ENCODE measurements at regions not wholly inside any gene's neighbourhood (a gene's known extent, or its start where the extent isn't known, plus 50 kb on each side); places are given as distances from the start of the nearest gene placed in this dataset.

DNA sequence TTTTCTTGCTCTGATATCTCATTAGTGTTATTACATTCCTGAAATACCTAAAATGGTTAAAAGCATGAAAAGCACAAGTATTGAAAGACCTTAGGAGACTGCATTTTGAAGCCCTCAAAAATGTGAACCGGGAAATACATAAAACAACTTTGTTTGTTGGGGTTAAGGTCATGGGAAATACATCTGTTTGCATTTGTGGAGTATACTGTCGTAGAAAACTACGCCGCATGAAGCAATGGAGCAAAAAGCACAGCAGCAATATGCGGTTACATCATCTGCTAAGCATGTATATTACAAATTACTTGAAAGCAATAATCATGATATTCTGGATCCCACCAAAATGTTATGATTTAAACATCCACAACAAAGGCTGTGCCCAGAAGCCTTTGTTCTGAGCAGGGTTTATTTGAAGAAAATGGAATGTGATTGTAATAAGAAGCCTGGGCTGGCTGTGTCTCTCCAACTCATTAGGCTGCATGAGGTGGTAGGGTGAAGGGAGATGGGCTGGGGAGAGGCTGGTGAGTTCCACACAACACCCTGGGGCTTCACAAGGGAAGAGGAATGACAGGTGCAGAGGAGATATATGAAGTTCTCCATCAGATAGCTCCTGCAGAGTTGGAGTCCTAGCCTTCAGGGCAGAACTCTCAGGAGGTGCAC lies 64.7 kb upstream of the LIN7C start:
- H3K27me3 ChIP-seq (replicated peaks in 1 of 4; ENCODE audit: control extremely low read depth in 1 of 4, control insufficient read depth in 3 of 4, insufficient read depth in 4 of 4, low read length in 3 of 4), result no peaks in the 10 kb centered on the region
- no peak overlapping the region for H3K4me3 ChIP-seq (ENCODE audit: control extremely low read depth in 1 of 5, extremely low read depth in 1 of 5, insufficient read depth in 1 of 5, low read depth in 2 of 5, low read length in 4 of 5)
- no peaks in the 10 kb centered on the region for H3K9me3 ChIP-seq (ENCODE audit: control extremely low read depth in 1 of 3, control insufficient read depth in 2 of 3, insufficient read depth in 1 of 3, low read length in 2 of 3)
- DNase-seq (no peak), ATAC-seq (ENCODE audit: low read depth) (no peak)
- no peaks in the 10 kb centered on the region for H3K36me3 ChIP-seq (replicated peaks in 1 of 2; ENCODE audit: control extremely low read depth in 1 of 2, control insufficient read depth in 1 of 2, extremely low read depth in 1 of 2, insufficient read depth in 2 of 2, low read length in 1 of 2)
- no peaks in the 10 kb centered on the region for H3K9me3 Mint-ChIP-seq (ENCODE audit: insufficient read depth)
- no peak overlapping the region for H3K27ac Mint-ChIP-seq
- no peak for TF ChIP-seq EZH2 (IDR thresholded peaks at IDR 0.05; ENCODE audit: borderline replicate concordance, insufficient read depth, low read depth, low read length, poor library complexity, severe bottlenecking)
- TF ChIP-seq, protein P1, sequence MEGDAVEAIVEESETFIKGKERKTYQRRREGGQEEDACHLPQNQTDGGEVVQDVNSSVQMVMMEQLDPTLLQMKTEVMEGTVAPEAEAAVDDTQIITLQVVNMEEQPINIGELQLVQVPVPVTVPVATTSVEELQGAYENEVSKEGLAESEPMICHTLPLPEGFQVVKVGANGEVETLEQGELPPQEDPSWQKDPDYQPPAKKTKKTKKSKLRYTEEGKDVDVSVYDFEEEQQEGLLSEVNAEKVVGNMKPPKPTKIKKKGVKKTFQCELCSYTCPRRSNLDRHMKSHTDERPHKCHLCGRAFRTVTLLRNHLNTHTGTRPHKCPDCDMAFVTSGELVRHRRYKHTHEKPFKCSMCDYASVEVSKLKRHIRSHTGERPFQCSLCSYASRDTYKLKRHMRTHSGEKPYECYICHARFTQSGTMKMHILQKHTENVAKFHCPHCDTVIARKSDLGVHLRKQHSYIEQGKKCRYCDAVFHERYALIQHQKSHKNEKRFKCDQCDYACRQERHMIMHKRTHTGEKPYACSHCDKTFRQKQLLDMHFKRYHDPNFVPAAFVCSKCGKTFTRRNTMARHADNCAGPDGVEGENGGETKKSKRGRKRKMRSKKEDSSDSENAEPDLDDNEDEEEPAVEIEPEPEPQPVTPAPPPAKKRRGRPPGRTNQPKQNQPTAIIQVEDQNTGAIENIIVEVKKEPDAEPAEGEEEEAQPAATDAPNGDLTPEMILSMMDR (IDR thresholded peaks at IDR 0.05), result no peak
- H3K27ac ChIP-seq (ENCODE audit: low read length in 2 of 2), result no peak overlapping the region
- no peak overlapping the region for H3K9ac ChIP-seq (ENCODE audit: low read length)
- H3K79me2 ChIP-seq (ENCODE audit: control insufficient read depth, insufficient read depth, low read length), result no peaks in the 10 kb centered on the region
- H3K4me1 ChIP-seq (ENCODE audit: control insufficient read depth in 2 of 2, insufficient read depth in 2 of 2, low read length in 2 of 2), result no peaks in the 10 kb centered on the region
- WGBS (ENCODE audit: insufficient coverage), result 86% methylated on average over 1 of the region's 5 CpGs
- H3K4me3 Mint-ChIP-seq, result no peak overlapping the region
- POLR2A ChIA-PET, result no interaction called here
- H3K27me3 Mint-ChIP-seq, result no peaks in the 10 kb centered on the region
- no peak overlapping the region for H3K4me2 ChIP-seq (replicated peaks; ENCODE audit: low read depth, low read length, poor library complexity, severe bottlenecking)
- CTCF ChIA-PET, result no interaction called here
- H3K4me1 Mint-ChIP-seq, result no peaks in the 10 kb centered on the region
- intact Hi-C loops (cut with micrococcal nuclease), result no loop called here
- no peaks in the 10 kb centered on the region for H4K20me1 ChIP-seq (ENCODE audit: control insufficient read depth, insufficient read depth, low read length, poor library complexity, severe bottlenecking)
- H2AFZ ChIP-seq (ENCODE audit: insufficient read depth, low read depth, low read length, poor library complexity, severe bottlenecking), result no peak overlapping the region

GRCh38 chr11:27570542-27570941 lies 64.0 kb upstream of the LIN7C start:
- H3K9me3 ChIP-seq (ENCODE audit: control extremely low read depth in 1 of 3, control insufficient read depth in 2 of 3, insufficient read depth in 1 of 3, low read length in 2 of 3), result no peaks in the 10 kb centered on the region
- H3K9ac ChIP-seq (ENCODE audit: low read length), result no peak overlapping the region
- no peak overlapping the region for H3K4me3 Mint-ChIP-seq
- no peaks in the 10 kb centered on the region for H3K36me3 ChIP-seq (replicated peaks in 1 of 2; ENCODE audit: control extremely low read depth in 1 of 2, control insufficient read depth in 1 of 2, extremely low read depth in 1 of 2, insufficient read depth in 2 of 2, low read length in 1 of 2)
- H3K27ac ChIP-seq (ENCODE audit: low read length in 2 of 2), result no peak overlapping the region
- no peak for DNase-seq
- TF ChIP-seq, protein P1 (IDR thresholded peaks at IDR 0.05), result no peak
- no peaks in the 10 kb centered on the region for H3K27me3 ChIP-seq (replicated peaks in 1 of 4; ENCODE audit: control extremely low read depth in 1 of 4, control insufficient read depth in 3 of 4, insufficient read depth in 4 of 4, low read length in 3 of 4)
- no peaks in the 10 kb centered on the region for H3K27me3 Mint-ChIP-seq
- H4K20me1 ChIP-seq (ENCODE audit: control insufficient read depth, insufficient read depth, low read length, poor library complexity, severe bottlenecking), result no peaks in the 10 kb centered on the region
- no peak overlapping the region for H3K27ac Mint-ChIP-seq
- no peaks in the 10 kb centered on the region for H3K4me1 ChIP-seq (ENCODE audit: control insufficient read depth in 2 of 2, insufficient read depth in 2 of 2, low read length in 2 of 2)
- intact Hi-C loops (cut with micrococcal nuclease), result no loop called here
- no peak overlapping the region for H3K4me3 ChIP-seq (ENCODE audit: control extremely low read depth in 1 of 5, extremely low read depth in 1 of 5, insufficient read depth in 1 of 5, low read depth in 2 of 5, low read length in 4 of 5)
- no peaks in the 10 kb centered on the region for H3K9me3 Mint-ChIP-seq (ENCODE audit: insufficient read depth)
- no peak overlapping the region for H2AFZ ChIP-seq (ENCODE audit: insufficient read depth, low read depth, low read length, poor library complexity, severe bottlenecking)
- no CpG with 5 or more reads among the region's 1 CpG for WGBS (ENCODE audit: insufficient coverage)
- ChIA-PET CTCF (no interaction called here), POLR2A (no interaction called here)
- no peaks in the 10 kb centered on the region for H3K4me1 Mint-ChIP-seq
- H3K4me2 ChIP-seq (replicated peaks; ENCODE audit: low read depth, low read length, poor library complexity, severe bottlenecking), result no peak overlapping the region
- H3K79me2 ChIP-seq (ENCODE audit: control insufficient read depth, insufficient read depth, low read length), result no peaks in the 10 kb centered on the region
- ATAC-seq (ENCODE audit: low read depth), result no peak

Data from B cell (primary cell).